Neural progenitor cell (in vitro differentiated cells): ENCODE measurements at regions not wholly inside any gene's neighbourhood (a gene's known extent, or its start where the extent isn't known, plus 50 kb on each side); places are given as distances from the start of the nearest gene placed in this dataset.

Experiments used
- EZH2 ChIP-seq: fragments of 200-600 bp; sonication (generic); IDR thresholded peaks from 2 replicates; pipeline ENCODE4 v1.6.1; 2017; ENCODE audit warnings: antibody characterized with exemption, mild to moderate bottlenecking, moderate library complexity
- EZH2phosphoT487 ChIP-seq: fragments of 200-600 bp; sonication (generic); IDR thresholded peaks from 2 replicates; pipeline ENCODE4 v1.6.1; 2017; ENCODE audit warnings: antibody characterized with exemption
- TF ChIP-seq, protein P1 (sequence below): fragments of 200-600 bp; sonication (generic); IDR thresholded peaks from 2 replicates; pipeline ENCODE4 v1.5.1; 2017; ENCODE audit warnings: antibody characterized with exemption, mild to moderate bottlenecking

DNA sequence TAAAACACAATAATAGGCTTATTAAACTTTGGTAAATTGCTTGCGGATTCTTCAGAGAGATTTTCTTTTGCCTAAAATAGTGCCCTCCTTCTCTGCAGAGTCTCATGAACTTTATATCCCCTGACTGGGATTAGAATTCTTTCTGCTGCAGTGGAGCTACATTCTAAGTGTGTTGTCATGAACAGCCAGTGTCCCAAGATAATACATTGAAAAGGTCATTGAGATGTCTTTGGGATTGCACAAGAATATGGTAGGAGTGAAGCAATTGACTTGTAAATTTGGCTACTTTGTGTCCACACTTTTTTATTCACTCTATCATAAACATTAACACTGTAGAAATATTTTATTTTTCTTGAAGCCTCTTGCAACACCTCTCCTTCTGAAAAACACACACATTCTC is 604.5 kb downstream of the GABRG2 start:
- TF ChIP-seq, protein P1, sequence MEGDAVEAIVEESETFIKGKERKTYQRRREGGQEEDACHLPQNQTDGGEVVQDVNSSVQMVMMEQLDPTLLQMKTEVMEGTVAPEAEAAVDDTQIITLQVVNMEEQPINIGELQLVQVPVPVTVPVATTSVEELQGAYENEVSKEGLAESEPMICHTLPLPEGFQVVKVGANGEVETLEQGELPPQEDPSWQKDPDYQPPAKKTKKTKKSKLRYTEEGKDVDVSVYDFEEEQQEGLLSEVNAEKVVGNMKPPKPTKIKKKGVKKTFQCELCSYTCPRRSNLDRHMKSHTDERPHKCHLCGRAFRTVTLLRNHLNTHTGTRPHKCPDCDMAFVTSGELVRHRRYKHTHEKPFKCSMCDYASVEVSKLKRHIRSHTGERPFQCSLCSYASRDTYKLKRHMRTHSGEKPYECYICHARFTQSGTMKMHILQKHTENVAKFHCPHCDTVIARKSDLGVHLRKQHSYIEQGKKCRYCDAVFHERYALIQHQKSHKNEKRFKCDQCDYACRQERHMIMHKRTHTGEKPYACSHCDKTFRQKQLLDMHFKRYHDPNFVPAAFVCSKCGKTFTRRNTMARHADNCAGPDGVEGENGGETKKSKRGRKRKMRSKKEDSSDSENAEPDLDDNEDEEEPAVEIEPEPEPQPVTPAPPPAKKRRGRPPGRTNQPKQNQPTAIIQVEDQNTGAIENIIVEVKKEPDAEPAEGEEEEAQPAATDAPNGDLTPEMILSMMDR = no peak
- TF ChIP-seq EZH2phosphoT487 = no peak
- TF ChIP-seq EZH2 = no peak
